ENCODE measurements at regions not wholly inside any gene's neighbourhood (a gene's known extent, or its start where the extent isn't known, plus 50 kb on each side); places are given as distances from the start of the nearest gene placed in this dataset.
"Not testable (repeated sequence)": the region's sequence is repeated elsewhere in the genome, so short reads cannot be mapped to it uniquely, and the experiment has no call there.

DNA sequence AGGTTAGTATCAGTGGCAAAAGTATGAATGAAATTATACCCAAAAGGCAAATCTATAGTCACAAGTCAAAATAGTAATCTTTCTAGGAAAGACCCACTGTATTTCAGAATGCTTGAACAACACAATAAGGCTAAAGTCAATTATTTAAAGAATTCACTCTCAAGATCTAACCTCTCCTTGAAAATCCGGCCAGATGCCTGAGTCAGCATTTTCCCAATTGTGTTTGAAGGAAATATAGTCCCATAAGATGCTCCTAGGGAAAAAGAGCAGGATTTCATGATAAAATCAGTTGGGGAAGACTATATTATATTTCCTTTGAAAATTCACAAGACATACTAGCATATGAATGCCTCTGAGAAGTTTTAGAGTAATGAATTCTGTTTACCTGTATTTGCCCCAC lies 1075.0 kb downstream of the GRM8 start:
- DNase-seq = no peak

- no peak for DNase-seq
Measured at GRCh38 chr7:126166645-126167044, 1086.1 kb downstream of the GRM8 start.

DNA sequence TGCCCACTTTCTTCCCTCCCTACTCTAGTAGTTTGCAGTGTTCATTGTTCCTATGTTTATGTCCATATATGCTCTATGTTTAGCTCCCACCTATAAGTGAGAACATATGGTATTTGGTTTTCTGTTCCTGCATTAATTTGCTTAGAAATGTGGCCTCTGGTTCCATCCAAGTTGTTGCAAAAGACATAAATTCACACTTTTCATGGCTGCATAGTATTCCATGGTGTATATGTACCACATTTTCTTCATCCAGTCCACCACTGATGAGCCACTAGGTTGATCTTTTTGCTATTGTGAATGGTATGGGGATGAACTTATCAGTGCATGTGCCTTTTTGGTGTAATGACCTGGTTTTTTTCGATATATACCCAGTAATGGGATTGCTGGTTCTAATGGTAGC lies 1089.1 kb downstream of the GRM8 start:
- DNase-seq = no peak

GRCh38 chr7:126157391-126157790 lies 1095.3 kb downstream of the GRM8 start:
- no peak for DNase-seq

DNA sequence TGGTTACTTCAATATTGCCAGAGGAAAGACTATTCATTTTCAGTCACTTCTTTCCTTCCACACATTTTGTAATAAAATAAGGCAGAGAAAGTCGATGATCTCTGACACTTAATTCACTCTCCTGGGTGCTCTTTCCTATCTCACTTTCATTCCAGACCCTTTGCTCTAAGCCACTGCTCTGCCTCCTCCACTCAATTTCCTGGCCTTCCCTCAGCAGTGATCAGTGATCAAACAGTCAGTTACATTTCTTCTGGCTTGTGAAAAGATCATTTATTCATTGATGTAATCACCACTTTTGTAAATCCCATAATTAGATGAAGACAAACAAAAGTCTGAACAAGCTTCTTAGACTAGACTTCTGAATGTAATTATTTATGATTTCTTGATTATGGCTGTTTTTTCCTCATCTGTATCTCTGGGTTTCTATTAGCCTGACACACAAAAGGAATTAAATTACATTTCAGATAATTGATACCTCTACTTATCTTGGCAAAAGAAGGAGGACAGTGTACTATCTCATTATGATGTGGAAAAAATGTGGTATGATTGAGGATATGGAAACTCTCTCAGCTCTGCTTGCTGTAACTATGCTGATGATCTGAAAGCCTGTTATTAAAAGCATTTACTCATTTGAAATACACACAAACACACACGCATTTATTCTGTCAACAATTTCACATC lies 1102.3 kb downstream of the GRM8 start:
- DNase-seq = no peak

- DNase-seq = no peak
Measured at GRCh38 chr7:126140858-126141466, 1111.8 kb downstream of the GRM8 start.

- no peak for DNase-seq
Measured at GRCh38 chr7:126119981-126120380, 1132.8 kb downstream of the GRM8 start.

- no peak for DNase-seq
Measured at GRCh38 chr7:126103582-126103981, 1149.2 kb downstream of the GRM8 start.

DNA sequence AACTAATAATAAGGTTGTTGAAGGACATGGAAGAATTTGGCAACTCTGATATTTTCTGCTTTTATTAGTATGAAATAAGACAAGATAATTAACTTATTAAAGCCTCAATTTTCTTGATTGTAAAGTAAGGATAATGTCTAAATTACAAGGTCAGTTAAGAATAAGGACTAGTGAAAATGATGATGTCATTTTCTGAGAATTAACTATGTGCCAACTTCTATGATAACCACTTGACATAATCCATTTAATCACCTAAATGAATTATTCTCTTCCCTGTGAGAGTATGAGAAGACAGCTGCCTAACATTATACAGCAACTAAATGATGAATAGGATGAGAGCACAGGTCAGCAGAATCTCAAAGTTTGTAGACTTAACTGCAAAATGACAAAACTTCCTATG lies 1153.4 kb upstream of the POT1 start:
- no peak for DNase-seq

GRCh38 chr7:126079581-126079980 lies 1150.0 kb upstream of the POT1 start:
- no peak for DNase-seq

DNA sequence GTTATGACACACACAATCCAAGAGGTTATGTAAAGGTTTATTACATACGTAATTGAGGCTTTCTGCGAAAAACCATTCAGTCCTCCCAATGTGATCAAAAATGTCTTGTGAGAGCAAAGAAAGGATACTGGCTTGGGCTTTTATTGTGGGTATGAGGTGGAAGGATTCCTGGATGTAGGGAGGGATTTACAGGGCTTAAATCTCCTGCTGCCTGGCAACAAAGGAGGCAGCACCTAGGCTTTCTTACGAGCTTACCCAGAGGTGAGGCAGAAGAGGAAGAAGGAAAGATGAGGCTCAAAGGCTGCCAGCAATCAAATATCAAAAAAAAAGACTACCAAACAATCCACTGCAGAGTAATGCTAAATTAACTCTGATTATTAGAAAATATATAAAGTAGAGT lies 1149.5 kb upstream of the POT1 start:
- DNase-seq = no peak

DNA sequence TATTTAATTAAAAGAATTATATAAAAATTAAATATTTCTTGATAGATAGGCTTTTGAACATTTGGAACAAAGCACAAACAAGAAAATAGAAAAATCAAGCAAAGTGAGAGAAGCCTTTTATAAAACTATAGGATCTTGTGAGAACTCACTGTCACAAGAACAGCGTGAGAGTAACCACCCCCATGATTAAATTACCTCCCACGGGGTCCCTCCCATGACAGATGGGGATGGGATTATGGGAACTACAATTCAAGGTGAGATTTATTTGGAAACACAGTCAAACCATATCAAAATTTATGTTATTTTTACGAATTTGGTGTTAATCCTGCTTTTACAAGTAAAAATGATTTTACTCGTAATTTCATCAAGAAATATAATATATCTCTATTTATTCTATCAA lies 1136.1 kb upstream of the POT1 start:
- DNase-seq = no peak

GRCh38 chr7:126057979-126058378 lies 1128.4 kb upstream of the POT1 start:
- no peak for DNase-seq

- not testable (repeated sequence) for DNase-seq
Measured at GRCh38 chr7:126056613-126057012, 1127.0 kb upstream of the POT1 start.

- no peak for DNase-seq
Measured at GRCh38 chr7:126052229-126052628, 1122.6 kb upstream of the POT1 start.

- DNase-seq = no peak
Measured at GRCh38 chr7:126044662-126045061, 1115.0 kb upstream of the POT1 start.

DNA sequence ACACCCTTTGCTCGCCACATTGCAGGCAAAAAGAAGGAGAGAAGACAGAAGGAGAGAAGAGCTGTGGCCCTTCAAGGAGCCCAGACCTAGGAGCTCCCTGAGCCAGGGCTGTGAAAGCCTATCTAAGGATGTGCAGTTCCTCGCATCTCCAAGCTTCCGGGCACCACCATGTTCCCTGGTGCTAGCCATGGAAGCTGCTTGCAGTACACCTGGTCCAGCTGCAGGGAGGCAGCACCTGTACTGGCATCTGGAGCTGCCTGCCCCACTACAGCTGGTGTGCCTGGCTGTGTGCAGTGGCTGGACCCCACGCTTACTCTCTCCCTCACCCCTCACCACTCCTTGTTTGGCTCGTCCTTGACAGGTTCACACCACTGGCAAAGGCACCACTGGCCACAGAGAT lies 1111.8 kb upstream of the POT1 start:
- no peak for DNase-seq

DNA sequence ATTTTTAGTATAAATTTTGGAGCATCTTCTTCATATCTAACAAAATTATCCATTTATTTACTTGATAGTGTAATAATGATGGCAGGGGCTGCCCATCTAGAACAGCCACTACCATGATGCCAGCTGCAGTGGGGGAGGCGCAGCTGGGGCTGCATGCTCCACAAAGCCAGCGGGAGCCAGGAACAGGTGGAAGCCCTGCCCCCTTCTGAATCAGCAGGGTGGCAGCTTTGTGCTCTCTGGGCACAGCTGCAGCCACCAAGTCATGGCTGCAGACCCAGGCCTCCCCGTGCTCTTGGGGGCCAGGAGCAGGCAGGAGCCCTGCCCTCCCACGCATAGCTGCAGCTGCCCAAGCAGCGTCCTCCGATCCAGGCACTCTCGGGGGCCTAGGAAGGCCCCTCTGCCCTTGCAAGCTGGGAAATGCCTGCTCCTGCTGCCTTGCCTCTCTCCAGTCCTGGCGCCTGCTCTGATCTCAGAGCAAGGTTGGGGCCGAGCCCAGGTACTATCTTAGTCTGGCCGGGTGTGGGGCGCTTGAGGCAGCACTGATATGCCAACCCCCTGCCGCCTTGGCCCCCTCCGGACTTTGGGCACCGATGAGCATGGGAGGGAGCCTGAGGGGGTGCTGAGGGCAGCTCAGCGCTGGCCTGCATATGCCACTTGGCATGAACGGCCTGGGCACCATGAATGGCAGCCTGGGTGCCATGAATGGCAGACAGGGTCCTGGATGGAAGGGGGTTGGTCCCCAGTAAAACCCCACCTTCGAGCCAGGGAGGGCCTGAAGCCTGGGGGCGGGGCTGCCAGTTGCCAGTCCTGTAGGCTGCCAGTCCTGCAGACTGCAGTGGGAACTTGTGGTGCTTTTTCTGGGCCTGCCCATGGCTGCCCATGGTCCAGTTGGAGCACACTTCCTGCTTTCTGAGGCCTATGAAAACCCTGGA lies 1110.8 kb upstream of the POT1 start:
- no peak for DNase-seq

DNA sequence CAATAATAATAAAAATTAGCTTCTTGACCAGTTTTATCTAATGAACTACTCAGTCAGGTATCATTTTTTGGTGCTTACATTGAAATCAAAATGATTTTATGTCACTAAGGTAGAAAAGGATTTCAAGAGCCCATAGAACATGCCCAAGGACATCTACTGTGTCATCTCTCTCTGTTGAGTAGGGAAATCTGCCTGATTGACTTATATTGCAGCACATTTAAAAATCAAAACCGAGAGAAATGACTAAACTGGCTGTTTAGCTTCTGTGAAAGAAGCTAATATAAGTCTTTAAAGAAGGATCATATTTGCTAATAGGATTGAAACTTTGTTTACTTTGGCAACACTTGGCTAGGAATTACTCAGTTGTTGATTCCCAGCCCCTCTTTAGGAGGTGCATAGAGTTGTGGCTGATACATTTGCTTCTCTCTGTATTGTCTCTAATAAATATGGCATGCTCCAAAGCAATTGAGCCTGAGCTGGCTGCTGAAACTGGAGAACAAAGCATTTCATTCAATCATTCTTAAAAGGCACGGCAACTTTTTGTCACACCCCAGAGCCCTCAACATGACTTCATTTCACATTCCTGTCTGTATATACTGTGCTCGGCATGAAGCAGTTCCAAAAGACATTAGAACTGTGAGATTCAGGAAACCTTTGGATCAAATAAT lies 1096.9 kb upstream of the POT1 start:
- DNase-seq = no peak

DNA sequence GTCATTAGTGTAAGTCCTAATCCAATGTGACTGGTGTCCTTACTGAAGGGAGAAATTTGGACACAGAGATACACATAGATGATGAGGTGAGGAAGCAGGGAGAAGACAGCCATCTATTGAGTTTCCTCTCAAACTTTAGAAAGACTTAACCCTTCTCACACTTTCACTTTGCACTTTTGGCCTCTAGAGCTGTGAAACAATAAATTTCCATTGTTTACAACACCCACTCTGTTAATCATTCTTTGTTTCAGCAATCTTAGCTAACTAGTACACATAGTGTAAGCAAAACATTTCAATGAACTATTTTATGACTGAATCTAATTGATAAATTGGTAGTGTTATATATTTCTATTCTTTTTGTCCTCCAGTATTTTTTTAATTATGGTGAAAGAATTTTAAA lies 1092.8 kb upstream of the POT1 start:
- DNase-seq = no peak

- no peak for DNase-seq
Measured at GRCh38 chr7:126016722-126017121, 1087.1 kb upstream of the POT1 start.

GRCh38 chr7:126005064-126005463 lies 1075.4 kb upstream of the POT1 start:
- DNase-seq = no peak

Data from muscle of arm (tissue), 1 donor.